ENCODE measurements at regions not wholly inside any gene's neighbourhood (a gene's known extent, or its start where the extent isn't known, plus 50 kb on each side); places are given as distances from the start of the nearest gene placed in this dataset.

GRCh38 chr3:106946866-106947265, 430.4 kb upstream of the CCDC54 start (continued):
- TF ChIP-seq ZBTB33 (IDR thresholded peaks at IDR 0.05; ENCODE audit: borderline replicate concordance, low read depth) (no peak), POLR2AphosphoS5 (IDR thresholded peaks at IDR 0.05; ENCODE audit: low read depth, low read length) (no peak), RAD21 (IDR thresholded peaks at IDR 0.05; ENCODE audit: low read length) (no peak), EP300 (IDR thresholded peaks at IDR 0.05; ENCODE audit: borderline replicate concordance in 1 of 2, low read depth in 1 of 2, low read length in 1 of 2) (no peak), CHD2 (IDR thresholded peaks at IDR 0.05; ENCODE audit: low read length, partially characterized antibody) (no peak), MAX (IDR thresholded peaks at IDR 0.05; ENCODE audit: low read depth) (no peak)

- H3K4me2 ChIP-seq: no peak overlapping the region
- TF ChIP-seq SIN3A (IDR thresholded peaks at IDR 0.05; ENCODE audit: borderline replicate concordance, low read depth, low read length) (no peak), RXRA (IDR thresholded peaks at IDR 0.05; ENCODE audit: borderline replicate concordance, low read depth) (no peak), RCOR1 (IDR thresholded peaks at IDR 0.05; ENCODE audit: low read length) (no peak), RAD21 (IDR thresholded peaks at IDR 0.05; ENCODE audit: low read length) (no peak), EZH2phosphoT487 (IDR thresholded peaks at IDR 0.05; ENCODE audit: borderline replicate concordance, low read depth) (no peak), MXI1 (IDR thresholded peaks at IDR 0.05; ENCODE audit: low read depth, low read length) (no peak), POLR2AphosphoS5 (IDR thresholded peaks at IDR 0.05; ENCODE audit: low read depth, low read length) (no peak), GABPA (IDR thresholded peaks at IDR 0.05; ENCODE audit: low read depth) (no peak), CTCF (IDR thresholded peaks at IDR 0.05) (no peak), EP300 (IDR thresholded peaks at IDR 0.05; ENCODE audit: borderline replicate concordance in 1 of 2, low read depth in 1 of 2, low read length in 1 of 2) (no peak), NRF1 (IDR thresholded peaks at IDR 0.05; ENCODE audit: low read depth, low read length) (no peak), ELF1 (IDR thresholded peaks at IDR 0.05) (no peak), FOSL2 (IDR thresholded peaks at IDR 0.05; ENCODE audit: borderline replicate concordance, low read depth) (no peak), SMC3 (IDR thresholded peaks at IDR 0.05; ENCODE audit: low read depth, low read length) (no peak), MEF2A (IDR thresholded peaks at IDR 0.05; ENCODE audit: borderline replicate concordance, low read depth) (no peak), ZBTB33 (IDR thresholded peaks at IDR 0.05; ENCODE audit: borderline replicate concordance, low read depth) (no peak), TAF1 (IDR thresholded peaks at IDR 0.05; ENCODE audit: borderline replicate concordance, low read depth, low read length) (no peak)
- H3K4me1 ChIP-seq (ENCODE audit: control insufficient read depth in 1 of 2, insufficient read depth in 2 of 2, low read depth in 1 of 2, low read length in 1 of 2): peaks cover 0 to 8% of the 10 kb centered on the region in 2 experiments; a peak in 1 of 4 replicates
- no peak for DNase-seq
- CTCF ChIA-PET: no interaction called here
- H2AFZ ChIP-seq (ENCODE audit: low read depth): no peak overlapping the region
- H3K27me3 ChIP-seq (ENCODE audit: insufficient read depth): no peaks in the 10 kb centered on the region
- no peak overlapping the region for H3K9ac ChIP-seq
- no peak overlapping the region for H3K27ac ChIP-seq (ENCODE audit: low read depth in 2 of 2, low read length in 1 of 2)
- no peaks in the 10 kb centered on the region for H3K79me2 ChIP-seq (ENCODE audit: insufficient read depth)
- no peak overlapping the region for H3K4me3 ChIP-seq (ENCODE audit: low read depth in 2 of 2, low read length in 1 of 2)
- no peaks in the 10 kb centered on the region for H3K9me2 ChIP-seq
- H3K36me3 ChIP-seq (replicated peaks in 1 of 2; ENCODE audit: control insufficient read depth in 1 of 2, insufficient read depth in 2 of 2, low read length in 1 of 2): no peaks in the 10 kb centered on the region
- peaks cover 11% of the 10 kb centered on the region; the same call in 1 of the 2 replicates for H3K9me3 ChIP-seq
- POLR2A ChIA-PET: no interaction called here
- 45% methylated on average over 3 of the region's 3 CpGs for WGBS (ENCODE audit: low lambda C conversion rate)
- H3F3A ChIP-seq (replicated peaks; ENCODE audit: insufficient read depth): no peaks in the 10 kb centered on the region
- no peaks in the 10 kb centered on the region for H4K20me1 ChIP-seq (ENCODE audit: insufficient read depth)
Measured at GRCh38 chr3:106957029-106957428, 420.2 kb upstream of the CCDC54 start.

Measured in SK-N-SH (cell line).